Astrocyte of the spinal cord (primary cell): ENCODE measurements at regions not wholly inside any gene's neighbourhood (a gene's known extent, or its start where the extent isn't known, plus 50 kb on each side); places are given as distances from the start of the nearest gene placed in this dataset.

Source experiments
- DNase-seq: peaks from one replicate; pipeline ENCODE4 v3.0.0; 2011; ENCODE audit warnings: low read depth, low spot score
- H3K4me3 ChIP-seq: 2 replicates; pipeline ENCODE4 v1.5.1; 2011; ENCODE audit warnings: low read depth, mild to moderate bottlenecking, low read length, moderate library complexity
- in situ Hi-C: cut with HindIII; loops from 2 replicates; pipeline ENCODE4 v1.10.0; 2017; ENCODE audit warnings: low sequenced_read_pairs
- TF ChIP-seq, protein P1 (sequence below): IDR thresholded peaks from 2 replicates; pipeline ENCODE4 v1.5.1; 2012; ENCODE audit warnings: low read depth, mild to moderate bottlenecking, low read length, inconsistent platforms

DNA sequence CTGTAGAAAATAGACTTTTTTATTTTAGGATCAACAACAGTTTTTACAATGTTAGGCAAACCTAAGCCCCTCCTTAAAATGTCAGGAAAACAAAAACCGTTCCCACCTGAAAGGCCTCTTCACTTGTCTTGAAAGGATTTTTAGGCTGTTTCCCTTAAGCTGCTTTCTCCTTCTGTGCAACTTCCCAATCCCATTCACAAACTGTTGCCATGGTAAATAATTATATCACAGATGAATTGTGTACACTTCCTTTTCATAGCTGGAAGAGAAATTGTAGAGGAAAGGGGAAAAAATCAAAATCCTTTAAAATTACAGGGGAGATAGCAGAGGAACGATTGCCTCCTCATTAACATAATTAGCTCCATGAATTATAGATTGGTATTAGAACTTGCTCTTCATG is 1488.0 kb upstream of the CELF4 start:
- in situ Hi-C loops: no loop called here

DNA sequence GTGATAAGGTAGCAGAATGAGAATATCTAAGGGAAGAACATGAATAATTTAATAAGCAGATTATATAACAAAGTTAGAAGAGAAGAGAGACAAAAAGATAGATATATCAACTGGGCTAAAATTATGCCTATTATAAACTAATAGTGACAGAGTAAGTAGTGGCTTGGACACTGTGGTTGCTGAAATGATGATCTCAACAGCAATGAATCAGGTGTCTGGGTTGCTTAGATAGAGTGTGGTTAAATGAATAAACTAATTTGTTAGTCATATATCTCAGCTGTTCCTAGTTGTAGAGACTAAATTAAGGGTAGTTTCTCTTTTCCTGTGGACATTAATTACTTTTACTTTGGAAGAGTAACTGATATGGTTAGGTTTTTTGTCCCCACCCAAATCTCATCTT is 1485.4 kb upstream of the CELF4 start:
- no peak overlapping the region for H3K4me3 ChIP-seq
- DNase-seq: peak; percentile 1
- TF ChIP-seq, protein P1, sequence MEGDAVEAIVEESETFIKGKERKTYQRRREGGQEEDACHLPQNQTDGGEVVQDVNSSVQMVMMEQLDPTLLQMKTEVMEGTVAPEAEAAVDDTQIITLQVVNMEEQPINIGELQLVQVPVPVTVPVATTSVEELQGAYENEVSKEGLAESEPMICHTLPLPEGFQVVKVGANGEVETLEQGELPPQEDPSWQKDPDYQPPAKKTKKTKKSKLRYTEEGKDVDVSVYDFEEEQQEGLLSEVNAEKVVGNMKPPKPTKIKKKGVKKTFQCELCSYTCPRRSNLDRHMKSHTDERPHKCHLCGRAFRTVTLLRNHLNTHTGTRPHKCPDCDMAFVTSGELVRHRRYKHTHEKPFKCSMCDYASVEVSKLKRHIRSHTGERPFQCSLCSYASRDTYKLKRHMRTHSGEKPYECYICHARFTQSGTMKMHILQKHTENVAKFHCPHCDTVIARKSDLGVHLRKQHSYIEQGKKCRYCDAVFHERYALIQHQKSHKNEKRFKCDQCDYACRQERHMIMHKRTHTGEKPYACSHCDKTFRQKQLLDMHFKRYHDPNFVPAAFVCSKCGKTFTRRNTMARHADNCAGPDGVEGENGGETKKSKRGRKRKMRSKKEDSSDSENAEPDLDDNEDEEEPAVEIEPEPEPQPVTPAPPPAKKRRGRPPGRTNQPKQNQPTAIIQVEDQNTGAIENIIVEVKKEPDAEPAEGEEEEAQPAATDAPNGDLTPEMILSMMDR: no peak
- in situ Hi-C loops: no loop called here

More for the DNA sequence above, 1488.0 kb upstream of the CELF4 start:
- TF ChIP-seq, protein P1: no peak
- H3K4me3 ChIP-seq: no peak overlapping the region
- no peak for DNase-seq

DNA sequence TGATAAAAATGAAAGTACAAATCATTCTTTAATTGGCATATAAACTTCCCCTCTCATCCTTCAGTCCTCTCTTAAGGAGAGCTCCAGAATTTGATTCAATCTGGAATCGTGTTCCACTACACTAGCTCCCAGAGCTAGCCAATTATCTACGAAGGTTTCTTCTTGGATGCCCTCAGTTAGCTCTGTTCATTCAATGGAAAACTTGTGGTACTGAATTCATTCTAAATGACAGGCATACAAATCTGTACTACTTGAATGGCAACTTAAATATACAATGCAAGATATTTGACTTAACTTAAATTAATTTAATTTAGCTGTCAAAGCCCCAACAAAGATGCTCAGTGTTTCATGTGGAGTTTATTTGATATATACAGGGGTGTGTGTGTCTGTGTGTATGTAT is 1474.2 kb upstream of the CELF4 start:
- in situ Hi-C loops: no loop called here

DNA sequence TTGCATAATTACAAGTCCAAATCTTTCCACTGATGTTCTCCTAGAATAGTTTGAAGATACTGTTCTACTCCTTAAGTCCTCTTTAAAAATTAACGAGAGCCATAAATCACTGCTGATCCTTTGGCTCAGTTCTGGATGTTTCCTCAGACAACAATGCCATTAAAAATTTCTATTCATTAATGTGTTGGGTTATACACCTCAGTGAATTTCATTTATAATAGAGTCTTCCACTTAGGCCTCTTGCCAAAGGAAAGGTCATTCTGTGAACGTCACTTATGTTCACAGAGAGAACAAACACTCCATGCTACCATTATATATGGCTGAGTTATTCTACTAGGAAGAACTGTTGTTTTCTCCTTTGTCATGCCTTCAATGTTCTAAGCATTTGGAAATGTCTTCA is 1472.3 kb upstream of the CELF4 start:
- TF ChIP-seq, protein P1: no peak
- in situ Hi-C loops: no loop called here
- H3K4me3 ChIP-seq: no peak overlapping the region
- DNase-seq: no peak

More for the DNA sequence above, 1474.2 kb upstream of the CELF4 start:
- H3K4me3 ChIP-seq: no peak overlapping the region
- no peak for DNase-seq
- TF ChIP-seq, protein P1: no peak

DNA sequence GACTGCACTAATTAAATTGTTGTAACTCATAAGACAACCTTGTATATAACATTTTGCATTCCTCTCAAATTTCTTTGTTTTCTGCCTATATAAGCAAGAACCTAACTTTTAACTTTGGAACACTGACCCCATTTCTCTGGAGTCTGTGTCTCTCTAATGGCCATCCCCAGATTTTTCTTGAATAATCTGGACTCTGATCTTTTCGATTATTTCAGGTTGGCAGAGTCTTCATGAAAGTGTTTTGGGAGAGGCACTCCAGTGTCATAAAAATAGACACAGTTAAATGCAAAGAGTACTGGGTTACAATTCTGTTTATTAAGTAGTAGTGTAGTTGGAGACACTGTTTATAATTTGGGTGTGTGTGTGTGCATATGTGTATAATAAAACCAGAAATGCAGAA is 1467.7 kb upstream of the CELF4 start:
- in situ Hi-C loops: no loop called here
- H3K4me3 ChIP-seq: no peak overlapping the region

DNA sequence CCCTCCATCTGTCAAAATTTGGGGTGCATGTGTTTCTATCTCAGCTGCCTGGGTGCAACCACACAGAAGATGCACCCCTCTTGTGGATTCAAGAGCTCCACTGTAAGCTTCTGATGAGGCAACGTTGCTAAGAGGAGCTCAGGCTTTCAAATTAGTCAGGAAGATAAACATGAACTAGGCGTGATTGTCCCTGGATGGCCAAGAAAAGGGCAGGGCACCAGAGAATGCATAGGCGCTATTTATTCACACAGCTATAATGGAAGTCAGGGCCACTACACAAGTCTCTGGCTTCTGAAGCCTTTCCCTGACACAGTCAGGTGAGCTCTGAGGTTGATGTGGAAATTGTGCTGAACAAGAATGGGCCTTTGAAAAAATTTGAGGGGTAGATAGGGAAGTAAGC is 1466.0 kb upstream of the CELF4 start:
- in situ Hi-C loops: no loop called here
- no peak for DNase-seq
- no peak overlapping the region for H3K4me3 ChIP-seq
- TF ChIP-seq, protein P1: no peak

More for the DNA sequence above, 1467.7 kb upstream of the CELF4 start:
- TF ChIP-seq, protein P1: no peak
- DNase-seq: no peak

DNA sequence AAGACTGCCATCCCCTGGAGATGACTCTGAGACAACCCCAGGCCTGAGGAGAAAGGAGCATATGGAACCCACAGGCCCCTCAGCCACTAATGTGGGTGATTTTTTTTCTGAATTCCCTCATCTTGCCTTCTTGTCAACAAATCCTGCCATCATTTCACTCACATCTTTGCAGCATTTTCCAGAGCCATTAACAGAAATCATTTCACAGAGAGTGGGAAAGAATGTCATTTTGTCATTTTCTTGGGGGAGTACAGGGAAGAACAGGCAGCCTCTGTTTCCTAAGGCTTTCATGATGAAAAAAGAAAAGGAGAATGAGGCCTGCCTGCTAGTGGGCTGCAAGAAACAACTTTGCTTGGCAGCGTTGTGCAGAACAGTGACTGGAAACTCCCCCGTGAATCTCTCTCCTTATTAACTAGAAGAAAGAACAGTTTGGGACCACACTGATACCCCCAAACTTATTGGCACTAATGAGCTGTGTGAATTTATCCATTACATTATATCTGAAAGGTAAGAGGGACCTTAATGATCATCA is 1464.6 kb upstream of the CELF4 start:
- no peak overlapping the region for H3K4me3 ChIP-seq
- in situ Hi-C loops: no loop called here
- no peak for DNase-seq
- TF ChIP-seq, protein P1: no peak
